Loucy (cell line): ENCODE measurements at regions not wholly inside any gene's neighbourhood (a gene's known extent, or its start where the extent isn't known, plus 50 kb on each side); places are given as distances from the start of the nearest gene placed in this dataset.

Source experiments
- EZH2phosphoT487 ChIP-seq: fragments of 200-600 bp; IDR thresholded peaks from 2 replicates; pipeline ENCODE4 v1.6.1; 2018; ENCODE audit warnings: antibody characterized with exemption, mild to moderate bottlenecking, moderate library complexity, borderline replicate concordance
- TF ChIP-seq, protein P1 (sequence below): fragments of 200-600 bp; sonication (generic); conservative IDR thresholded peaks from 2 replicates; pipeline ENCODE4 v1.5.1; 2014; ENCODE audit warnings: mild to moderate bottlenecking, antibody characterized with exemption, low read length

DNA sequence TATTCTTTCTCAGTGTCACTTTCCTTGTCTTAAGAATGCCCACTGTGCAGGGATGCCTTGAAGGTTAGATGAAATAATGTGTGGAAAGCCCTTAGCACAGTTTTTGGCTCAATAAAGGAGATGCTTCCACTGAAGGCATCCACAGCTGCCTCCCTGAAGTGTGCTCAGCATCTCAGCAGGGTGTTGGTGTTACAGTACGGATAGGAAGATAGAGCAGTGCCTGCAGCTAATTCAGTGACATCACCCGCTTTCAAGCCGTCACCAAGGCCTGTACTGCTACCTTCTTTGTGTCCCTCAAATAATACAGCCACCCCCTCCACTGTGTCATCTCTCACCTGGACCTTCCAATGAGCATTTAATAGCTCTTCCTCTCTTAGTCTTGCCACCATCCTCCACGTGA lies 59.0 kb downstream of the NDUFS5 start:
- TF ChIP-seq, protein P1, sequence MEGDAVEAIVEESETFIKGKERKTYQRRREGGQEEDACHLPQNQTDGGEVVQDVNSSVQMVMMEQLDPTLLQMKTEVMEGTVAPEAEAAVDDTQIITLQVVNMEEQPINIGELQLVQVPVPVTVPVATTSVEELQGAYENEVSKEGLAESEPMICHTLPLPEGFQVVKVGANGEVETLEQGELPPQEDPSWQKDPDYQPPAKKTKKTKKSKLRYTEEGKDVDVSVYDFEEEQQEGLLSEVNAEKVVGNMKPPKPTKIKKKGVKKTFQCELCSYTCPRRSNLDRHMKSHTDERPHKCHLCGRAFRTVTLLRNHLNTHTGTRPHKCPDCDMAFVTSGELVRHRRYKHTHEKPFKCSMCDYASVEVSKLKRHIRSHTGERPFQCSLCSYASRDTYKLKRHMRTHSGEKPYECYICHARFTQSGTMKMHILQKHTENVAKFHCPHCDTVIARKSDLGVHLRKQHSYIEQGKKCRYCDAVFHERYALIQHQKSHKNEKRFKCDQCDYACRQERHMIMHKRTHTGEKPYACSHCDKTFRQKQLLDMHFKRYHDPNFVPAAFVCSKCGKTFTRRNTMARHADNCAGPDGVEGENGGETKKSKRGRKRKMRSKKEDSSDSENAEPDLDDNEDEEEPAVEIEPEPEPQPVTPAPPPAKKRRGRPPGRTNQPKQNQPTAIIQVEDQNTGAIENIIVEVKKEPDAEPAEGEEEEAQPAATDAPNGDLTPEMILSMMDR: no peak
- no peak for TF ChIP-seq EZH2phosphoT487
